HG03175 (cell line): ENCODE measurements at regions not wholly inside any gene's neighbourhood (a gene's known extent, or its start where the extent isn't known, plus 50 kb on each side); places are given as distances from the start of the nearest gene placed in this dataset.

Experiments
- ATAC-seq: cut with Tn5 transposase; IDR thresholded peaks from one replicate; pipeline ENCODE4 v1.9.1; 2021; ENCODE audit warnings: mild to moderate bottlenecking, moderate library complexity; ENCODE audit not compliant: unreplicated experiment

- ATAC-seq = no peak
Observed at GRCh38 chr2:226142463-226142862, 657.2 kb downstream of the IRS1 start.

- ATAC-seq = no peak
Observed at GRCh38 chr2:226140594-226140993, 659.0 kb downstream of the IRS1 start.

DNA sequence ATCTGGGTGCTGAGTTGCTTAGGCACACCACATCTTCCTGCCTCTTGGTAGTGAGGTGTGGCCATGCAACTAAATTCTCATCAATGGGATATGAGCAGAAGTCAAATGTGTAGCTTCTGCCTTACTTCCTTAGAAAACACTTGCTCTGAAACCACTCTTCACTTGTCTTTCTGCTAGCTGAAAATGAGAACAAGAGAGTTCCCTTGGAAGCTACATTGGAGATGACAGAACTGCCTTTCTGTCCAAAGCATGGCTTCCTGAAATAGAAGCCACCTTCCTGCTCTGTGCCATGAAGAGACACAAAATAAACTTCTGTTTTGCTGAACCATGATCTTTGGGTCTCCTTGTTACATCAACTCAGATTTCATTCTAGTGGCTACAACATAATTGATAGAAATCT is 659.9 kb downstream of the IRS1 start:
- ATAC-seq = no peak

GRCh38 chr2:226137201-226137811 is 662.3 kb downstream of the IRS1 start:
- peak; percentile 87 for ATAC-seq

- peak; percentile 85 for ATAC-seq
Observed at GRCh38 chr2:226136739-226137138, 662.9 kb downstream of the IRS1 start.

DNA sequence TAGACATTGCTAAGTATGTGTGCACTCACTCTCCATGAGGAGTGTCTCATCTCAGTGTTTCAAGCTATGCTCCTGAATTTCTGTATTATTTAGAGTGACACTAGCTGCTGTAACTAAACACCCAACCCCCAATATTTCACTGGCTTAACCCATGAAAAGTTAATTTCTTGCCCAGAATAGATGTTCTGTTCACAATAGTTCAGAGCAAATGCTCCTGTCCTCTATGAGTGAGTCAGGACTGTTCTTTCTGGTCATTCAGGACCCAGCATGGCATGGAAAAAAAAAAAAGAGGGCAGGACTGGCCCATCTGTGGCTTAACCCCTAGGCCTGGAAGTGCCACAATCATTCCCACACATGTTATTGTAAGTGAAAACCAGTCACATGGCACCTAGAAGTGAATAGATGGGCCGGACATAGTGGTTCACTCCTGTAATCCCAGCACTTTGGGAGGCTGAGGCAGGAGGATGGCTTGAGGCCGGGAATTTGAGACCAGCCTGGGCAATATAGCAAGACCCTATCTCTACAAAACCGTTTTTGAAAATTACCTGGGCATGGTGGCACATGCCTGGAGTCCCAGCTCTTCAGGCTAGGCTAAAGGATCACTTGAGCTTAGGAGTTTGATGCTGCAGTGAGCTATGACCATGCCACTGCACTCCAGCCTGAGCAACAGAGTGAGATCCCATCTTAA is 663.6 kb downstream of the IRS1 start:
- ATAC-seq = no peak

GRCh38 chr2:226132323-226133215 is 667.1 kb downstream of the IRS1 start:
- ATAC-seq = no peak

DNA sequence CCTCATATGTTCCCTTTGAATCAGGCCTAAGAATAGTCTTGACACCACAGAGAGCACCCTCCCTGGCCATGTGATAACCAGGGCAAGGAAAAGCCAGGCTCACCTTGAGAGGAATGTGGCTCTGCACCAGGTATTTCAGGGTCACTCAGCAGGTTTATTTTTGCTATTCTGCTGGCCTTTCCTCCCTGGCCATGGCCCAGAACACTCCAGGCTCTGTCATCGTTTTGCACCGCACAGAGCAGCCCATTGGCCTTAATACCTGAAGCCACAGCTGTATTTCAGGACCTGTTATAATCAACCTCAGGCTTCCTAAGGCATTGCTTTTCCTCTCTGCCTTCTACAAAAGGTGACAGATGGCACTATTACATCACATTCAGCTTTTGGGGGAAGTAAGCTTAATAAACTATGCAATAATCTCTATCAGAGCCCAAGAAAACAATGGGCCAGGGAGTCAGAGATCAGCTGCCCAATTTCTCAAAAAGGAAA is 668.3 kb downstream of the IRS1 start:
- no peak for ATAC-seq

- ATAC-seq = no peak
Observed at GRCh38 chr2:226130192-226130591, 669.4 kb downstream of the IRS1 start.

DNA sequence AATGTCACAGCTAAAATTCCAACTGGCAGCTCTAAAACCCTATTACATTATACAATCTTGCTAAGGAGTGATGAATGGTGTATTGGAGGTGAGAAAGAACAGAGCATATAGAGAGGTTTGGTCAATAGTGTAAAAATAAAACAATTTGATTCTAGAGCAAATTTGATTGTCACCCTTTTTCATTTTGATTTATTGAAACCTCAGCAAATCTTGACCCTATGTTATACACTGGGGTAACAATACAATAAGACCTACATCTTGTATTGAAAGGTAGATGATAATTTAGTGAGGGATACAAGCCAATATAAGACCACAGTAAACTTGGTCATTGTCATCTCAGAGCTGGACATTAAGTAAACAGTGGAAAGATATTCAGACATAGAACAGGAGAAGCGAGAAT is 671.9 kb downstream of the IRS1 start:
- no peak for ATAC-seq

- no peak for ATAC-seq
Observed at GRCh38 chr2:226126104-226126503, 673.5 kb downstream of the IRS1 start.

DNA sequence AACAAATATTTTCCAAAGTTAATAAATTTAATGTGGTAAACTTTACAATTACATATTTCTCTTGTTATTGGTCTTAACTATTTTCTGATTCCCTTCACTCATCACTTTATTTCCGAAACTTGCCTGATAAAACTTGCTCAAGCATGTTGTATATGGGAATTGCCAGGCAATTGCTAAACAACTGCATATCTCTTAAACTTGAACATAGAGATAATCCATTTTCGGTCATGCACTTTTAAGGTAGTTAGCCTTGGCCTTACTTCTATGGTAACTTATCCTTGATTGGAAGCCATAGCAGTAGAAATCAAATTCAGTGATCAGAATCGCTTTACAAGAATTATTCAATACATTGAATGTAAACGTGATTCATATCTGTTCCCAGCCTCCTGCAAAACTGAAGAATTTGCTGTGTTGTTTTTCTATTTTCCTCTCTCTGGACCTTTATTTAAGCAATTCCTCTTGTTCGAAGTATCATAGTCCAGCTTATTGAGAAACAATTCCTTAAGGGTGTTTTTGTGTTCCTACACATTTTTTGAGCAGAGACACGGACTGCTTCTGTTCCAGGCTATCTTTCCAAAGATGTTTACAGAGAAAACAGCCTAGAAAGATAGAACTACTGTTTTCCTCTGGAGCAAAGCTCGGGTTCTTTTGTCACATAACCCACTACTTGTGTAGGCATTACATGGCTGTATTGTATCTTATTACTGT is 674.3 kb downstream of the IRS1 start:
- ATAC-seq = no peak

- ATAC-seq = no peak
Observed at GRCh38 chr2:226124548-226125011, 675.0 kb downstream of the IRS1 start.

DNA sequence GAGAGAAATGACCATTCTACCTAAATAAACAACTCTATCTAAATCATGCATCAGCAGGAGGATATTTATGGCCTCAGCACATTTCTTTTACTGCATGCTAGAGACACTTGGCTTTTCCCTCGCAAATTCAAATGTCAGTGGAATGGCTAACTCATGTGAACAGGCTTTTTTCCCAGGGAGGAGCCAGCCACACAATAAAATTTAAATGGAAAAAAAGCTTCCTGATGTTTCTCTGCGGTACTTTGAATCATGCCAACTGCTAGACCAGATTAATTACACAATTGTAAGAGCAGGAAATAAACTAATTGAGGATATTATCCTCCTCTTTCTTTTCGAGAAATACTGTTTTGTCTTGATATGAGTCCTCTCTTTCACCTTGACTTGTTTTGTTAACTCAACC is 676.3 kb downstream of the IRS1 start:
- no peak for ATAC-seq

- ATAC-seq = no peak
Observed at GRCh38 chr2:226122041-226122440, 677.6 kb downstream of the IRS1 start.

DNA sequence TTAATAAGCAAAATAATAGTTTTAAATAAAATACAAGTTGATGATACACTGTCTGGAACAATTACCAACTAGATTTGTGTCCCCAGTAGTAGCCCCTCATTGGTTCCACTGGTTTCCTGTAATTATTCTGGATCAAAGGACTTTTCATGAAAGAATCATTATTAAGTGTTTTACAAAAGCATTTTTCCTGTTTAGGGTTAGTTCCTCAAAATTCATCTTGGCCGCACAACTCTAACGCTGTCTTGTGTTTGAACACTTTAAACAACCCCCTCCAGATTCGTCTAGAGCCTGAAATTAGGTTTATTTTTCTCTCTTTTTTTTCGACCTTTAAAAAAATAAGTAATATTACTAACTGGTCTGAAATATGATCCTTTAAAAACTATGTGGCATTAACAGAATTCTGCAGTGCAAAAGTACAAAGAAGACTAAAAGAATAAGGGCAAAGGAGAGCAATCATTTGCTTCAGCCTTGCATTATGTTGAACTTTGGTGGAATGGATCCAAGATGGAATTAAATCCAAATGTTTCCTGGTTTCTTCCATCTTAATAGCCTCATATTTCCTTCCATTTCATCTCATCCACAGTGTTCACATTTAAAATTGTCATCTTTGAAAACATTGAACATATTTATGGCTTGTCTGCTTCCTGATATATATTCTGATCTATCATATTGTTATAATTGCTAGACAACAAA is 678.4 kb downstream of the IRS1 start:
- no peak for ATAC-seq

DNA sequence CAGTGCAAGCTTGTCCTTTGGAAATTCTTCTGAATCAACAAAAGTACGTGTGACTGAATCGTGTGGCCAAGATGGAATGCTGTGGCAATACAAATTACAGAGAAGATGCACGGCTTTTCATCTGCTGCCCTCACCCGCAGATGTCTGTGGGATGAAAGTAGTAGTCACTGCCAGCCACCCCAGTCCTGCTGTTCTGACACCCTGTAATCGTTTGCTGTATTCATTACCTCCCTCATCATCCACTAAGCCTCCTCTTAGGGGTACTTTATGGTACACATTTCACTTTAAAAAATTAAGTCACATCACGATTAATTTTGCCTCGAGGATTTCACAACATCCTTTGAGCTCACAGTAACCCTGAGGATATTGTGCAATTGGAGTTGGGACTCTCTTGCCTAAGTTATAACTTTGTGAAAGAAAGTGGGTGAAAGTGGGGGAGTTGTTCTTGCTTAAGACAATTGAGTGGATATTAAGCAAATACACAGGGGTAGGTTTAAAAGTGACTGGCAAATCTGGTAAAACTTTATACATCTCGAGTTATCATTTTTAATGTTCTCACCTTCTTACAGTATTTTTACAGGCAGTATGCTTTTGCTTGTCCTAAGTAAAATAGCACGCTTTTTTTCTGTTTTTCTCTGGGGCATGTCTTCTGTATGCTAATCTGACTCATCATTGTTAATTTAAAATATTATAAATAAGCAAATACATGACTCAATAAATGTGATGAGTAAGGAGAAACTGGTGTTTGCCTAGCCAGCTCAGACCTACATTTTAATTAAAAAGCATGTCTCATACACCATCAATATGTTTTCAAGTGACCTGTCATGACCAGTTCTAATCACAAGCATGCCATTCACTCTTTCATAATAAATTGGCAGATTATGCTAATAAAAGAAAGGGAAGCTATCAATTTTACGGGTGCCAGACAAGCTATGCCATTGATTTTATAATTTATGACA is 680.9 kb downstream of the IRS1 start:
- no peak for ATAC-seq

DNA sequence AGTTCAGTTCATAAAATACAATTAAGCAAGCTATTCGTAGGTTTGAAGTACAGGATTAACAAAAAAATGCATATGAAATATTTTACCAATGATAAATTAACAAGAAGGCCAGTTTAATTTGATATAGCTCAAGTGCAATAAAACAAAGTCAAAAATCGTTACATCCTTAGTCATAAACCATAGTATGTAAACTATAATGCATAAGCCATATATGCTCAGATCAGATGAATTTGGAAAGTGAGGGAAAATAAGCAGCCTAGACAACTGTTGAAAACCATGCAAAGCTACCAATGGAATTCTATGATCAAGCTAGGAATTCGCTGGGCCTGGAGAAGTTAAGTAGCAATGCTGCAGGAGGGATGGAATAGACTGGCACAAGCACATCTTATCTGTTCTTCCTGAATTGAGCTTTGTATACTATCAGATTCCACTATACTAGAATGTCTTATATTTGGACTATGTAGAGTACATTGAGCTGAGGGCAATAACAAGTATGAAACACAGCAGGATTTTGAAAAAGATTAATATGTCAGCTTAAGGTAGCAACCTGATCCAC is 682.0 kb downstream of the IRS1 start:
- no peak for ATAC-seq

- ATAC-seq = no peak
Observed at GRCh38 chr2:226116346-226116745, 683.3 kb downstream of the IRS1 start.
